ENCODE measurements at regions not wholly inside any gene's neighbourhood (a gene's known extent, or its start where the extent isn't known, plus 50 kb on each side); places are given as distances from the start of the nearest gene placed in this dataset.

DNA sequence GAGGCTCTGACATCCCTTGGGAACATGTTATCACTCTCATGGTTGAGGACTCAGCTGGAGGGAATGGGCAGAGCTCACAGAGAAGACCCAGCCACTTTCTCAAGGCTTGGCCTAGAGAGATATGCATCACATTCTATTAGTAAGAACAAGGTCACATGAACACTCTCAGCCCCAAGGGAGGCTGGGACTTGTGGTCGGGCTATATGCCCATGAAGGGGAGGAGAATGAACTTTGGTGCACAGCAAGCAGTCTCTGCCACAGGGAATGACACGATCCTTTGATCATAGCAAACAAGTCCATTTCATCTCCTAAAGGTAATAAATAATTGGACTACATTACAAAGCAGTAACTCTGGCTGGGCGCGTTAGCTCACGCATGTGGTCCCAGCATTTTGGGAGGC is 105.7 kb downstream of the SYF2 start:
- TF ChIP-seq CTCF (conservative IDR thresholded peaks at IDR 0.05 in 1 of 2, IDR thresholded peaks at IDR 0.05 in 1 of 2; ENCODE audit: low read depth in 1 of 2, low read length in 2 of 2) (no peak), EZH2 (IDR thresholded peaks at IDR 0.05; ENCODE audit: low read length, missing control alignments) (no peak)
